ENCODE measurements at regions not wholly inside any gene's neighbourhood (a gene's known extent, or its start where the extent isn't known, plus 50 kb on each side); places are given as distances from the start of the nearest gene placed in this dataset.

DNA sequence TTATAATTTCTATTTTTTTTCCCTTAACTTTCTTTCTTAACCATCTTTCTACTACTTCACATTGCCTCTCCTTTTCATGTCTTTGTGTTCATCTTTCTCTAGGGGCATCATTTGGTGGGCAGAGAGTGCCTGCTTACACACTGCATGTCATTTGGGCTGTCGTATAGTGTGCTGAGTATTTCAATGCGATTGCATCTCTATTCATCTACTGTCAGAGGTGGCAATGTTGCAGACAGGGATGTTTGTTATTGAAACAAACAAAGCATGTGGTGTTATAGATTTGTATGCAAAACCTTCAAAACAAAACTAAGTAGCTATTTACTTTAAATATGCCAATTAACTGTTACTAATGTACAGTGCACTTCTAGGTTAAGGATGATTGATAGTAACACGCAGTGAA lies 141.1 kb upstream of the MEF2C start:
- Histone ChIP-seq H4K20me1 (ENCODE audit: insufficient read depth, low read length) (no peaks in the 10 kb centered on the region), H2BK20ac (ENCODE audit: low read depth, low read length) (no peak overlapping the region), H2AK5ac (ENCODE audit: low read depth, low read length) (no peak overlapping the region), H4K91ac (ENCODE audit: insufficient read depth, low read depth, low read length) (no peak overlapping the region), H3K18ac (ENCODE audit: low read depth, low read length) (no peak overlapping the region), H2BK5ac (ENCODE audit: low read depth, low read length, poor library complexity, severe bottlenecking) (no peak overlapping the region), H2AK9ac (replicated peaks; ENCODE audit: low read depth, low read length, poor library complexity) (no peak overlapping the region), H3K27ac (ENCODE audit: insufficient read depth, low read length) (no peak overlapping the region), H3K4ac (ENCODE audit: low read depth, low read length) (no peak overlapping the region), H3K36me3 (ENCODE audit: control insufficient read depth, insufficient read depth, low read length) (no peaks in the 10 kb centered on the region), H4K8ac (ENCODE audit: low read depth in 2 of 2, low read length in 2 of 2) (no peak overlapping the region), H3K56ac (ENCODE audit: extremely low read depth, insufficient read depth, low read length) (no peak overlapping the region), H3K4me1 (ENCODE audit: control insufficient read depth, insufficient read depth, low read length) (no peaks in the 10 kb centered on the region), H3K79me1 (ENCODE audit: low read depth in 1 of 2, low read length in 2 of 2) (no peaks in the 10 kb centered on the region), H2AFZ (replicated peaks; ENCODE audit: low read length, poor library complexity) (no peak overlapping the region), H3K4me3 (ENCODE audit: insufficient read depth, low read depth, low read length) (no peak overlapping the region), H3K9me3 (ENCODE audit: control insufficient read depth, insufficient read depth, low read length) (no peaks in the 10 kb centered on the region), H2BK120ac (ENCODE audit: low read depth, low read length) (no peak overlapping the region), H2BK15ac (ENCODE audit: low read depth, low read length) (no peak overlapping the region), H3K27me3 (ENCODE audit: control insufficient read depth, insufficient read depth, low read length) (no peaks in the 10 kb centered on the region), H3K9me1 (ENCODE audit: insufficient read depth, low read length) (no peaks in the 10 kb centered on the region), H3K9ac (ENCODE audit: low read depth, low read length) (no peak overlapping the region), H3K23ac (ENCODE audit: low read depth, low read length) (no peak overlapping the region), H3K4me2 (ENCODE audit: low read depth, low read length) (no peak overlapping the region), H3K14ac (replicated peaks; ENCODE audit: low read depth, low read length) (no peak overlapping the region), H4K5ac (ENCODE audit: low read depth, low read length) (no peak overlapping the region)
- dilution Hi-C loops (cut with HindIII; ENCODE audit: low sequenced_read_pairs, unreplicated experiment): no loop called here
- ChIA-PET CTCF (no interaction called here), POLR2A (ENCODE audit: unreplicated experiment) (no interaction called here)
- intact Hi-C loops (cut with micrococcal nuclease): no loop called here
- no CpG with 5 or more reads among the region's 3 CpGs for WGBS, 2 experiments (ENCODE audit: extremely low coverage in 2 of 2, insufficient read length in 1 of 2)
- in situ Hi-C loops (cut with MboI; ENCODE audit: low sequenced_read_pairs): no loop called here
- ATAC-seq (ENCODE audit: low read depth) (no peak), DNase-seq (no peak)
- no peak for TF ChIP-seq FOS (IDR thresholded peaks at IDR 0.05; ENCODE audit: low read depth, low read length)
- TF ChIP-seq CEBPB (IDR thresholded peaks at IDR 0.05; ENCODE audit: low read depth, low read length): no peak
- no peak for TF ChIP-seq RFX5 (IDR thresholded peaks at IDR 0.05; ENCODE audit: low read depth, low read length)
- no peak for TF ChIP-seq RAD21 (IDR thresholded peaks at IDR 0.05; ENCODE audit: low read length)
- TF ChIP-seq NFE2L2 (IDR thresholded peaks at IDR 0.05; ENCODE audit: low read depth, low read length): no peak
- no peak for TF ChIP-seq BHLHE40 (IDR thresholded peaks at IDR 0.05; ENCODE audit: low read depth, low read length)
- TF ChIP-seq CHD1 (IDR thresholded peaks at IDR 0.05; ENCODE audit: low read depth, low read length): no peak
- no peak for TF ChIP-seq RCOR1 (IDR thresholded peaks at IDR 0.05; ENCODE audit: insufficient replicate concordance, low read length)
- TF ChIP-seq MAFK (IDR thresholded peaks at IDR 0.05; ENCODE audit: low read depth, low read length): no peak
- TF ChIP-seq, protein P1, sequence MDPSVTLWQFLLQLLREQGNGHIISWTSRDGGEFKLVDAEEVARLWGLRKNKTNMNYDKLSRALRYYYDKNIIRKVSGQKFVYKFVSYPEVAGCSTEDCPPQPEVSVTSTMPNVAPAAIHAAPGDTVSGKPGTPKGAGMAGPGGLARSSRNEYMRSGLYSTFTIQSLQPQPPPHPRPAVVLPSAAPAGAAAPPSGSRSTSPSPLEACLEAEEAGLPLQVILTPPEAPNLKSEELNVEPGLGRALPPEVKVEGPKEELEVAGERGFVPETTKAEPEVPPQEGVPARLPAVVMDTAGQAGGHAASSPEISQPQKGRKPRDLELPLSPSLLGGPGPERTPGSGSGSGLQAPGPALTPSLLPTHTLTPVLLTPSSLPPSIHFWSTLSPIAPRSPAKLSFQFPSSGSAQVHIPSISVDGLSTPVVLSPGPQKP (IDR thresholded peaks at IDR 0.05; ENCODE audit: borderline replicate concordance, low read depth, low read length): no peak
- no peak for TF ChIP-seq MXI1 (IDR thresholded peaks at IDR 0.05; ENCODE audit: borderline replicate concordance, low read depth, low read length)
- TF ChIP-seq POLR2A (IDR thresholded peaks at IDR 0.05; ENCODE audit: low read depth, low read length): no peak
- TF ChIP-seq, protein P2, sequence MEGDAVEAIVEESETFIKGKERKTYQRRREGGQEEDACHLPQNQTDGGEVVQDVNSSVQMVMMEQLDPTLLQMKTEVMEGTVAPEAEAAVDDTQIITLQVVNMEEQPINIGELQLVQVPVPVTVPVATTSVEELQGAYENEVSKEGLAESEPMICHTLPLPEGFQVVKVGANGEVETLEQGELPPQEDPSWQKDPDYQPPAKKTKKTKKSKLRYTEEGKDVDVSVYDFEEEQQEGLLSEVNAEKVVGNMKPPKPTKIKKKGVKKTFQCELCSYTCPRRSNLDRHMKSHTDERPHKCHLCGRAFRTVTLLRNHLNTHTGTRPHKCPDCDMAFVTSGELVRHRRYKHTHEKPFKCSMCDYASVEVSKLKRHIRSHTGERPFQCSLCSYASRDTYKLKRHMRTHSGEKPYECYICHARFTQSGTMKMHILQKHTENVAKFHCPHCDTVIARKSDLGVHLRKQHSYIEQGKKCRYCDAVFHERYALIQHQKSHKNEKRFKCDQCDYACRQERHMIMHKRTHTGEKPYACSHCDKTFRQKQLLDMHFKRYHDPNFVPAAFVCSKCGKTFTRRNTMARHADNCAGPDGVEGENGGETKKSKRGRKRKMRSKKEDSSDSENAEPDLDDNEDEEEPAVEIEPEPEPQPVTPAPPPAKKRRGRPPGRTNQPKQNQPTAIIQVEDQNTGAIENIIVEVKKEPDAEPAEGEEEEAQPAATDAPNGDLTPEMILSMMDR (conservative IDR thresholded peaks at IDR 0.05; ENCODE audit: low read depth, low read length): no peak
- TF ChIP-seq SMC3 (IDR thresholded peaks at IDR 0.05; ENCODE audit: low read depth, low read length): no peak
- TF ChIP-seq MAZ (IDR thresholded peaks at IDR 0.05; ENCODE audit: borderline replicate concordance, low read depth, low read length): no peak
- no TSS peak for BruUV-seq (replicated peaks)
